DMS 273 treated with DMSO at 0.1 percent for 48 hours (cell line): ENCODE measurements at regions not wholly inside any gene's neighbourhood (a gene's known extent, or its start where the extent isn't known, plus 50 kb on each side); places are given as distances from the start of the nearest gene placed in this dataset.

Experiments
- DNase-seq: peaks from one replicate; lab custom pipeline; 2025; lab: John Stamatoyannopoulos, UW

- DNase-seq: no peak
Observed at GRCh38 chr15:93235269-93235668, 146.3 kb upstream of the RGMA start.

GRCh38 chr15:93233710-93234109, 144.7 kb upstream of the RGMA start:
- DNase-seq: no peak

- DNase-seq: no peak
Observed at GRCh38 chr15:93232845-93233244, 143.8 kb upstream of the RGMA start.

GRCh38 chr15:93231994-93232393, 143.0 kb upstream of the RGMA start:
- no peak for DNase-seq

- DNase-seq: no peak
Observed at GRCh38 chr15:93231261-93231925, 142.4 kb upstream of the RGMA start.

- DNase-seq: no peak
Observed at GRCh38 chr15:93228546-93228945, 139.5 kb upstream of the RGMA start.

GRCh38 chr15:93223803-93224202, 134.8 kb upstream of the RGMA start:
- DNase-seq: no peak

- DNase-seq: no peak
Observed at GRCh38 chr15:93221759-93222158, 132.7 kb upstream of the RGMA start.

- no peak for DNase-seq
Observed at GRCh38 chr15:93219859-93220420, 130.9 kb upstream of the RGMA start.

- DNase-seq: no peak
Observed at GRCh38 chr15:93217343-93217742, 128.3 kb upstream of the RGMA start.

- no peak for DNase-seq
Observed at GRCh38 chr15:93214106-93214505, 125.1 kb upstream of the RGMA start.

GRCh38 chr15:93213281-93213680, 124.3 kb upstream of the RGMA start:
- no peak for DNase-seq

- DNase-seq: no peak
Observed at GRCh38 chr15:93212578-93212977, 123.6 kb upstream of the RGMA start.

- DNase-seq: no peak
Observed at GRCh38 chr15:93210995-93211394, 122.0 kb upstream of the RGMA start.

GRCh38 chr15:93209690-93210445, 120.9 kb upstream of the RGMA start:
- DNase-seq: no peak

GRCh38 chr15:93206893-93207292, 117.9 kb upstream of the RGMA start:
- no peak for DNase-seq

GRCh38 chr15:93205413-93205812, 116.4 kb upstream of the RGMA start:
- DNase-seq: no peak

GRCh38 chr15:93203036-93203435, 114.0 kb upstream of the RGMA start:
- DNase-seq: no peak

- no peak for DNase-seq
Observed at GRCh38 chr15:93202405-93202804, 113.4 kb upstream of the RGMA start.

GRCh38 chr15:93201940-93202339, 112.9 kb upstream of the RGMA start:
- no peak for DNase-seq

- DNase-seq: no peak
Observed at GRCh38 chr15:93200837-93201226, 111.8 kb upstream of the RGMA start.

- no peak for DNase-seq
Observed at GRCh38 chr15:93200081-93200836, 111.2 kb upstream of the RGMA start.
